ENCODE measurements at regions not wholly inside any gene's neighbourhood (a gene's known extent, or its start where the extent isn't known, plus 50 kb on each side); places are given as distances from the start of the nearest gene placed in this dataset.
"Not testable (repeated sequence)": the region's sequence is repeated elsewhere in the genome, so short reads cannot be mapped to it uniquely, and the experiment has no call there.

GRCh38 chr1:214095896-214096295, 108.1 kb downstream of the PROX1 start:
- H3K79me2 ChIP-seq (ENCODE audit: control insufficient read depth, insufficient read depth, low read length); H3K4me3 ChIP-seq; FAIRE-seq; ATAC-seq; H3K36me3 ChIP-seq (ENCODE audit: control insufficient read depth in 2 of 2, insufficient read depth in 2 of 2, low read length in 1 of 2); SMC1A ChIA-PET (ENCODE audit: uncharacterized antibody, unreplicated experiment); H3K9me3 ChIP-seq (replicated peaks; ENCODE audit: control insufficient read depth, insufficient read depth, low read length); RAD21 ChIA-PET (ENCODE audit: unreplicated experiment); intact Hi-C loops (cut with micrococcal nuclease; ENCODE audit: unreplicated experiment); in situ Hi-C loops (cut with MboI); H4K20me1 ChIP-seq (ENCODE audit: control insufficient read depth, insufficient read depth); H3K27ac ChIP-seq (ENCODE audit: control insufficient read depth, insufficient read depth); H2AFZ ChIP-seq (ENCODE audit: control insufficient read depth, low read depth, low read length); CTCF ChIA-PET; POLR2A ChIA-PET; H3K27me3 ChIP-seq (replicated peaks in 1 of 2; ENCODE audit: control insufficient read depth in 2 of 2, insufficient read depth in 2 of 2, low read length in 1 of 2); H3K9ac ChIP-seq (ENCODE audit: control insufficient read depth, insufficient read depth, low read length); DNase-seq (ENCODE audit: low read depth, low spot score); BruUV-seq (replicated peaks); H3K4me1 ChIP-seq (ENCODE audit: control insufficient read depth, insufficient read depth, low read length); H3K4me2 ChIP-seq (ENCODE audit: control insufficient read depth, insufficient read depth): not testable (repeated sequence)

- no peak for FAIRE-seq
- no peak overlapping the region for H3K9ac ChIP-seq (ENCODE audit: control insufficient read depth, insufficient read depth, low read length)
- no peak for ATAC-seq
- in situ Hi-C loops (cut with MboI) = no loop called here
- ChIA-PET SMC1A (ENCODE audit: uncharacterized antibody, unreplicated experiment) (interaction anchor here (1.0 kb wide), 1 partner anchor 227 kb away, joined by 5 read pairs; no protein-coding TSS in a partner anchor), RAD21 (ENCODE audit: unreplicated experiment) (no interaction called here), POLR2A (no interaction called here), CTCF (no interaction called here)
- H3K9me3 ChIP-seq (replicated peaks; ENCODE audit: control insufficient read depth, insufficient read depth, low read length) = no peaks in the 10 kb centered on the region
- no peaks in the 10 kb centered on the region for H4K20me1 ChIP-seq (ENCODE audit: control insufficient read depth, insufficient read depth)
- H3K79me2 ChIP-seq (ENCODE audit: control insufficient read depth, insufficient read depth, low read length) = no peaks in the 10 kb centered on the region
- H3K36me3 ChIP-seq (ENCODE audit: control insufficient read depth in 2 of 2, insufficient read depth in 2 of 2, low read length in 1 of 2) = no peaks in the 10 kb centered on the region
- H3K27me3 ChIP-seq (replicated peaks in 1 of 2; ENCODE audit: control insufficient read depth in 2 of 2, insufficient read depth in 2 of 2, low read length in 1 of 2) = no peaks in the 10 kb centered on the region
- no peak for DNase-seq (ENCODE audit: low read depth, low spot score)
- 0% methylated on average over 2 of the region's 2 CpGs for WGBS (ENCODE audit: insufficient coverage, insufficient replicate concordance, low lambda C conversion rate, missing lambda C conversion rate)
- H3K4me1 ChIP-seq (ENCODE audit: control insufficient read depth, insufficient read depth, low read length) = no peaks in the 10 kb centered on the region
- BruUV-seq (replicated peaks) = no TSS peak
- intact Hi-C loops (cut with micrococcal nuclease; ENCODE audit: unreplicated experiment) = no loop called here
- no peak overlapping the region for H2AFZ ChIP-seq (ENCODE audit: control insufficient read depth, low read depth, low read length)
- no peak overlapping the region for H3K4me2 ChIP-seq (ENCODE audit: control insufficient read depth, insufficient read depth)
- no peak for TF ChIP-seq RAD21 (IDR thresholded peaks at IDR 0.05; ENCODE audit: insufficient read depth, low read depth, low read length)
- TF ChIP-seq SMAD1 (IDR thresholded peaks at IDR 0.05; ENCODE audit: low read depth, partially characterized antibody) = no peak
- no peak for TF ChIP-seq RFX5 (IDR thresholded peaks at IDR 0.05; ENCODE audit: low read depth, low read length)
- no peak for TF ChIP-seq SREBF1 (IDR thresholded peaks at IDR 0.05; ENCODE audit: low read length)
- TF ChIP-seq CHD4 (IDR thresholded peaks at IDR 0.05) = no peak
- no peak for TF ChIP-seq CBX5 (IDR thresholded peaks at IDR 0.05; ENCODE audit: low read depth)
- no peak for TF ChIP-seq TCF12 (IDR thresholded peaks at IDR 0.05; ENCODE audit: low read depth, low read length)
- no peak for TF ChIP-seq PBX3 (IDR thresholded peaks at IDR 0.05; ENCODE audit: insufficient replicate concordance, low read depth, low read length)
- TF ChIP-seq POLR2AphosphoS5 (IDR thresholded peaks at IDR 0.05; ENCODE audit: low read length) = no peak
- TF ChIP-seq JUND (IDR thresholded peaks at IDR 0.05; ENCODE audit: low read depth, low read length) = no peak
- TF ChIP-seq CEBPB (IDR thresholded peaks at IDR 0.05; ENCODE audit: borderline replicate concordance in 1 of 2, low read depth in 2 of 2, low read length in 2 of 2) = no peak
- TF ChIP-seq ZSCAN29 (IDR thresholded peaks at IDR 0.05) = no peak
- no peak for TF ChIP-seq EGR1 (IDR thresholded peaks at IDR 0.05; ENCODE audit: borderline replicate concordance in 1 of 2, low read depth in 2 of 2, low read length in 2 of 2)
- no peak for TF ChIP-seq CTCF (IDR thresholded peaks at IDR 0.05 in 2 of 3, conservative IDR thresholded peaks at IDR 0.05 in 1 of 3; ENCODE audit: control insufficient read depth in 2 of 3, extremely low read depth in 1 of 3, insufficient read depth in 1 of 3, low read depth in 3 of 3, low read length in 3 of 3)
- H3K4me3 ChIP-seq = no peak overlapping the region
- no peak overlapping the region for H3K27ac ChIP-seq (ENCODE audit: control insufficient read depth, insufficient read depth)
These were observed 113.5 kb downstream of the PROX1 start for GRCh38 chr1:214101246-214101645.

Data from GM12878 (cell line).